ENCODE measurements at regions not wholly inside any gene's neighbourhood (a gene's known extent, or its start where the extent isn't known, plus 50 kb on each side); places are given as distances from the start of the nearest gene placed in this dataset.
A peak's percentile ranks its signal among the peaks of the same experiment; 100 is the strongest.
"Not testable (repeated sequence)": the region's sequence is repeated elsewhere in the genome, so short reads cannot be mapped to it uniquely, and the experiment has no call there.

DNA sequence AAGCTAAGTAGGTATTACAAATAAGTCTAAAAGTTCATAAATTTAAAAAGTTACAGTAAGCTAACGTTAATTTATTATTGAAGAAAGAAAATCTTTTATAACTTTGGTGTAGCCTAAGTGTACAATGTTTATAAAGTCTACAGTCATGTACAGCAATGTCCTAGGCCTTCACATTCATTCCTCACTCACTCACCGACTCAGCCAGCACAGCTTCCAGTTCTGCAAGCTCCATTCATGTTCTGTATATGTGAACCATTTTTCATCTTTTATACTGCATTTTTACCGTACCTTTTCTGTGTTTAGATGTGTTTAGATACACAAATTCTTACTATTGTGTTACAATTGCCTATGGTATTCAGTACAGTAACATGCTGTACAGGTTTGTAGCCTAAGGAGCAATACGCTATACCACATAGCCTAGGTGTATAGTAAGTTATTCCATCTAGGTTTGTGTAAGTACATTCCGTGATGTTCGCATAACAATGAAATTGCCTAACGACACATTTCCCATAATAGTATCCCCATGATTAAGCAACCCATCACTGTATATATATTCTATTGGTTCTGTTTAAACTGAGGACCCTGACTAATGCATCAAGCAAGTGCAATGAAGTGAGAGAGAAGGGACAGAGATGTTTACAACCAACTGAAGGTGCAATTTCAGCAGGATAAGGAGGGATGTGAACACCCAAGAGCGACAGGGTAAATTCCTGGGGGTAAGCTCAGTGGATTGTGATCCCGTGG, 88.9 kb upstream of the TRIO start:
- no peak for DNase-seq

DNA sequence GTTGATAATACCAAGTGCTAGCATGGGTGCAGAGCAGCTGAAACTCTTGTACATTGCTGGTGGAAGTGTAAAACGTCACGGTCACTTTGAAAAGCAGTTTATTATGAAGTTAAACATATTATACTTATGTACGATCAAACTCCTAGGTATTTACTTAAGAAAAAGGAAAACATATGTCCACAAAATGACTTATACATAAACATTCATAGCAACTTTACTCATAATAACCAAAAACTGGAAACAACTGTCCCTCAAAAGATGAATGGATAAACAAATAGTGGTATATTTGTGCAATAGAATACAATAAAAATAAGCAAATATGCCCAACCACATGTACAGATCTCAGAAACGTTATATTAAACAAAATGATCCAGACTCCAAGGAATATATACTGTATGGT, 92.3 kb upstream of the TRIO start:
- DNase-seq: no peak

DNA sequence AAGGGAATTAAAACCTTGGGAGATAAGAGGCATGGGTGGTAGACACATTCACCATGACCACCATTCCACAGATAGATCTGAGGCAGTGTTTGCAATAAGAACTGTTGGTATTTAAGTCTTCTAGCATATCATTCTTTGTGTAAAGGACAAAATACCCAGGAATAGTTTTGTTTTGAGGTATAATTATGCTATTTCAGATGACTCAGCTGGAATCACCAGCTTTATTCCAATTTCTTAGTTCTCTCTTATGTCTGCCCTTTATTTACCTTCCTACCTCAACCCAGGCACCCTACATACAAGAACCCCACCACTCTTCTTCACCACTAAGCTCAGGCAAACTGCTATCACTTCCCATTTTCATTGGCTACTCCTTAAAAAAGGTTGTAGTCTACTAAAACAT, 94.7 kb upstream of the TRIO start:
- no peak for DNase-seq

DNA sequence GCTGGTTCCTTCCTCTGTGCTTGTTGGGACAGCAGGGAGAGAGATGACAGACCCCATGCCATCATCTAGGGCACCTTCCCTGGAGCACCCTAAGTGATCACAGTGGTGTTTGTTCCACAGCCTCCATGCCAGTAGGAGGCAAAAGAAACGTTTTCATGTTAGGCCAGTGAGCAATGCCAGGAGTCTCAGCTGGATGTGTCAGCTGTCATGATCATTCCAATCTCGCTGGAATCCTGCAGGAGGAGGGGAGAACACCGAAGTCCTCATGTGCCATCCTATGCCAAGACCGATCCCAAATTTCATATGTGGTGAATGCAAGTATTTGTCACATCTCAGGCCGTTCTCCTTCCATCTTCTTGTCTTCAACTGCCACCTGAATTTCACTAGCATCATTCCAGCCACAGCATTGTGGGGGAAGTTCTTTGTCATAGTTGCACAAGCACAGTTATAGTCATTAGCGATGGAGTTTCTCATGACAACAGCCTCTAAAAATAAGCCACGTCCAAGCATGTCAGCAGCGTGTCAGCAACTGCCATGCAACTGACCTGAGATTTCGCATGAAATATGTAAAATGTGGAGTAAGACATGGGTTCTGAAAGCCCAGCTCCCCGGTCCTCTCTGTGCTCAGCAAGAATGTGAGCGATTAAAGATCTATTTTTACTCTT, 97.2 kb upstream of the DNAH5 start:
- DNase-seq: peak; percentile 55

DNA sequence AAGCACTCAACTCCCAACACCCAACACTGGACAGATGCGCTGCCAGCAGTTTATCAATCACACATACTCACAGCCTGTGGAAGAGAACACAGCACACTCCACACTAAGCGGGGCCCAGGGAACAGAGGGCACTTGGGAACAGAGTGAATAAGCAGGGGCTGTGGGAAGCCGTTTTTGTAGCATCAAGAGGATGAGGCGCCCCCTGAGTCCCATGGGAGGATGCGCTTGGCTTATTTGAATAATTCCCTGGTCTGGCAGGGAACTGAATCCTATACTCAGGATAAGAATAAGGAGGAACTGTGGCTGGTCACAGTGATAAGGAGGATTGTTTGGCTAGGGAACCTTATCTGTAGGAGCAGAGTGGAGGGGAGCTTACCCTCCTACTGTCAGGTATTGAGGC, 96.1 kb upstream of the DNAH5 start:
- no peak for DNase-seq

DNA sequence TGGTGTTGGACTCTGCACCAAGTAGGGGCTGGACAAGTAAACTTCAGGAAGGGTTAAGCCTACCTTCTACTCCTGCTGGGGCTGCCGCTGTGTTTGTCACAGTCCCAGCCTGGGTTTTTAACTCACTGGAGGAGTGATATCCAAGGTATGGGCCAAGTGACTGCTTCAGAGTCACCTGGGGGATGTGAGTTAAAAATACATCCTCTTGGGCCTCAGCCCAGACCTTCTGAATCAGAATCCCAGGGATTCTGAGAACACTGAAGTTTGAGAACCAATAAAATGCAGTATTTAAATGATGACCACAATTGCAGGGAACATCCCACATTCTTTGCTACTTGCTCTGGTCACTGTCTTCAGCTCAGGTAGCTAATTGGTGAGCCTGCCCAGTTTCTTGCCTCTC, 95.1 kb upstream of the DNAH5 start:
- DNase-seq: no peak

DNA sequence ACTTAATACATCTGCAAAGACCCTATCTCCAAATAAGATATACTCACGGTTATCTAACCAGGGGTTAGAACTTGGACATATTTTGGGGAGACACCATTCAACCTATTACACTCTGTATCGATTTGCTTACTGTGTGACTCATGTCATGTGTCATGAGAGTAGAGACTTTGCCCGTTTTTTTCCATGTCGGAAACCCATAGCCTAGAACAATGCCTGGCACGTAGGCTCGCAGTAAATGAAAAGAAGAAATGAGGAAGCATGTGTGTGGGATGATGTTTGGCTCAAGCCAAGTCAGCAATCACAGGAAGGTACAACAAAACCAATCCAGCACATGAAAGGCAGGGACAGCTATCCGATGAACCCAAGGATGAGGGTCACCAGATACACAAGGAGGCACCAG, 94.6 kb upstream of the DNAH5 start:
- no peak for DNase-seq

GRCh38 chr5:14038341-14038959, 94.0 kb upstream of the DNAH5 start:
- DNase-seq: no peak

- no peak for DNase-seq
Observed at GRCh38 chr5:14036947-14037346, 92.5 kb upstream of the DNAH5 start.

DNA sequence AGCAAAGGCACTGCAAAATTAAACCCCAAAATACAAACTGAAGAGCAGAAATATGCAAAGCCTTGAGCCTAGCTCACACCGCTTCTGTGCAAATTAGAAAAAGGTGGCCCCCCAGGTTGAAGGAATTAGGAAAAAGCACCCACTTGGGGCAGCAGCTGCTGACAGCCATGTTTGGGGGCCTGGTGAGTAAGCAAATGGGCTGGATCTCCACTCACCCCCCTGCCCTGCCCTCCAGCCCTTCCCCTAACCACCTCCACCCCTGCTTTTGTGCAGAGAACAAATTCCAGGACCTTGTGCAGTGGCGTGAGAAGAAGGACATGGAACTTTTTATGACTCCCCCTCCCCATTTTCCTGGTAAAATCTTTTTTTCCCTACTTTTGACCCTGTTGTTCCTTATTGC, 92.0 kb upstream of the DNAH5 start:
- DNase-seq: no peak

DNA sequence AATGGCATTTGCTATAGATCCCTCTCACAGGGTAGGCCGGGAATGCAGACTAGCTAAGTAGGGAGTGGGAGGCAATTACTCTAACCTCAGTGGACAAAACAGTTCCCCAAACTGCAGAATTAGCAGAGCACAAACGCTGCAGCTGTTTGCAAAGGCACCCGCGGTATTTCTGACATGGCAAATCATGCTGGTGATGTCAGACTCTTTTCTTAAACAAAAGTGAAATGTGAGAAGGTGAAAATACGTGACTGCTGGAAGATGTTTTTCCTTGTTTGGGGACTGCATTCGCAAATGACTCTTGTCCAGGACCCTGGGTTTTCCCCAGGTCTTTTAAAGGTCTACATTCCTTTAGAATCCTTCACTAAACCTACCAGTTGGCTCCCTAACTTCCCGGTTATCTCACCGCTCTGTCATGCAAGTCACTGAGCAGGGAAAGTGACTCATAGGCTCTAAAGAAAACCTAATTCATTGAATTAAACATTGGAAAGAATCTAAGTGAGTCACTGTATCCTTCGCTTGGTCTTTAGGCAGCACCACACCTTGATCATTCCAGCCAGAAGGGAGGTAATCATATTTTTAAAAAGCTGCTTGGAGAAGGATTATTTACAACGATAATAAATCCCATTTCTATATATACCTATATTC, 91.5 kb upstream of the DNAH5 start:
- peak; percentile 80 for DNase-seq

DNA sequence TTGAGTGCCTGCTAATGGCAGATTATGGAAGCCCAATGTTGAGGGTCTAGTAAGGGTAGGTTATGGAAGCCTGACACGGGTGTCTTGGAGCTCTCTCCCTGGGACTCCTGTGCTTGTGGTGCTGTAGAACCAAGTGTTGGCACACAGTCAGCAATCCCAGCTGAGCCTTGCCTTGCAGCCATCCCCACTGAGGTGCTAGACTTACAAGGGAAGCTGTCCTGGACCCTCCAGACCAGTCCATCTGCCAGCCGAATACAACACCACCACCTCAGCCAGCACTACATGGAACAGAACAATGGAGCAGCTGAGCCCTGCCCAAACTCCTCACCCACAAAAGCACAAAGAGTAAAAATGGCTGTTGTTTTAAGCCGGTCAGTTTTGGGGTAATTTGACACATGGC, 90.5 kb upstream of the DNAH5 start:
- DNase-seq: no peak

DNA sequence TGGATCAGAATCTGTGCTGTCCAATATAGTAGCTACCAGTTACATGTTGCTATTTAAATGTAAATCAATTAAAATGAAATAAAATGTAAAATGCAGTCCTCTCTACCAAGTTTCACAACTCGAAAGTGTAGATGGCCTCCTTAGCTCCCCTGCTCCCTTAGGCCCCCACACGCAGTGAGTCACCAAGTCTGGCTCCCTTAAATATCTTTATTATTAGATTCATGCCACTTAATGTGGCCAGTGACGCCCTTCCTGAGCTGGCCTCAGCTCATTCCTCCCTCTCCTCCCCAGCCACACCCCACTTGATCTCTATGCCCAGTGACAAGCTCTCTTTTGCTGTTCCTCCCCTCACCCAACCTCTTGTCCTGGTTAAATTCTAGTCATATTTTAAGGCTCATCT, 88.4 kb upstream of the DNAH5 start:
- no peak for DNase-seq

DNA sequence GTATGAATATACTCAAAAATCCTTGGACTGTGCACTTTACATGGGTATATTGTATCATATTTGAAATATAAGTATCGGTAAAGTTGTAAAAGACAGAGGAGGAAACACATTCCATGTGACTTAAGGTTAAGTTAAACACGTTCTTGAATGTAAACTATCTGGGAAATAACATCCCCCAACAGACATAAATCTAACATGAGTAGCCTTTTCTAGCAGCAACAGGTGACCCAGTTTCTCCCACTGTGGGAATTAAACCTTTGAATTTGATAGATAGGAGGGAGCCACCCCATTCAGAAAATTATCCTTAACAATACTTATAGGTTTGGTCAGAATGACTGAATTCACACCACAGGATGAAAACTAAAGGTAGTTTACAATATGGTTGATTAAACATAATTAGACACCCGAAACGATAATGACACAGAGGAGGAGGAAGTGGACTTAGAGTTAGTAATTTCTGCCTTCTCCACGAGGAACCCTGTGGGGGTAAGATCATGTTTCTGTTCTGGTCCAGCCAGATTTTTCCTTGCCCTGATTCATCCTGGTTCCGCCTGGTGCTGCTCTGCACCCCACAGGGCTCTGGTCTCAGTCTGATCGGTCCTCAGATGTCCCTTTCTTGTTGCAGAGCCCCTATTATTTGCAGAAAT, 84.6 kb upstream of the DNAH5 start:
- DNase-seq: no peak

GRCh38 chr5:14028188-14028587, 83.7 kb upstream of the DNAH5 start:
- DNase-seq: no peak

GRCh38 chr5:14025569-14026286, 81.2 kb upstream of the DNAH5 start:
- no peak for DNase-seq

DNA sequence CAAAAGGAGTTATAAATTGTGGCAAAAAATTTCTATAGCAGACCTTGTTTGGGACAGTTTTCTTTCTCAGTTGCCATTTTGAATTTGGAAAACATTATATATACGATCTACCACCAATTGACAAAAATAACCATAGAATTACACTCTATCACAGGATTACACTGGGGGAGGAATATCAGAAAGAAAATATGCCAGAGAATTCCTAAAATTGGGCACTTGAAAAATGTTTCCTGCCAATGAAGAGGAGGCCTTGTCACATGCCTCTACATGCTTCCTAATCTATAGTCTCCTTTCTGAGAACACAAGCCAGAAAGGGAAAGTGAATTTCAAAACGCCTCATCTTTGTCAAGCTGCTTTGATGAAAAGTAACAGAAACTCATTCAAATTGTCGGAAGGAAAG, 78.5 kb upstream of the DNAH5 start:
- DNase-seq: no peak

GRCh38 chr5:14020944-14021343, 76.5 kb upstream of the DNAH5 start:
- not testable (repeated sequence) for DNase-seq

GRCh38 chr5:14019768-14020290, 75.3 kb upstream of the DNAH5 start:
- no peak for DNase-seq

GRCh38 chr5:14017904-14018303, 73.4 kb upstream of the DNAH5 start:
- no peak for DNase-seq

GRCh38 chr5:14016549-14016948, 72.1 kb upstream of the DNAH5 start:
- DNase-seq: no peak

Measured in right hindlimb (tissue), 1 donor.